Mesenchymal stem cell (in vitro differentiated cells and primary cell): ENCODE measurements at regions not wholly inside any gene's neighbourhood (a gene's known extent, or its start where the extent isn't known, plus 50 kb on each side); places are given as distances from the start of the nearest gene placed in this dataset.
A peak's percentile ranks its signal among the peaks of the same experiment; 100 is the strongest.

ENCODE experiments used
- DNase-seq: peaks from one replicate; pipeline ENCODE4 v3.0.0-alpha.2; 2013
- H2AFZ ChIP-seq: one replicate; pipeline ENCODE4 v1.6.1; 2013; ENCODE audit warnings: low read depth, mild to moderate bottlenecking, control low read depth, inconsistent platforms, low read length, moderate library complexity
- H2AK5ac ChIP-seq: 2 replicates; pipeline ENCODE4 v1.6.1; 2013; ENCODE audit warnings: low read length, moderate library complexity, mild to moderate bottlenecking, inconsistent platforms; ENCODE audit not compliant: severe bottlenecking
- H2BK120ac ChIP-seq: one replicate; pipeline ENCODE4 v1.6.1; 2013; ENCODE audit warnings: low read depth, mild to moderate bottlenecking, inconsistent platforms, low read length, moderate library complexity
- H2BK12ac ChIP-seq, 2 experiments: one replicate each; pipeline ENCODE4 v1.6.1; 2013; ENCODE audit warnings: inconsistent platforms in 2 of 2, low read length in 2 of 2, mild to moderate bottlenecking in 2 of 2, moderate library complexity in 2 of 2, control low read depth in 1 of 2
- H2BK15ac ChIP-seq: one replicate; pipeline ENCODE4 v1.6.1; 2013; ENCODE audit warnings: mild to moderate bottlenecking, low read depth, inconsistent platforms; ENCODE audit not compliant: poor library complexity, severe bottlenecking
- H2BK5ac ChIP-seq: 2 replicates; pipeline ENCODE4 v1.6.1; 2013; ENCODE audit warnings: low read depth, mild to moderate bottlenecking, low read length, control low read depth, inconsistent platforms; ENCODE audit not compliant: poor library complexity, severe bottlenecking
- H3K14ac ChIP-seq, 2 experiments: one replicate each; pipeline ENCODE4 v1.6.1; 2013; ENCODE audit warnings: inconsistent platforms in 2 of 2, low read length in 2 of 2, control low read depth in 1 of 2, mild to moderate bottlenecking in 1 of 2, moderate library complexity in 1 of 2
- H3K18ac ChIP-seq, 2 experiments: one replicate each; pipeline ENCODE4 v1.6.1; 2013; ENCODE audit warnings: inconsistent platforms in 2 of 2, low read length in 2 of 2, control low read depth in 1 of 2, low read depth in 1 of 2, mild to moderate bottlenecking in 1 of 2
- H3K23ac ChIP-seq, 2 experiments: one replicate each; pipeline ENCODE4 v1.6.1; 2013; ENCODE audit warnings: inconsistent platforms in 2 of 2, low read length in 2 of 2, mild to moderate bottlenecking in 2 of 2, moderate library complexity in 2 of 2, control low read depth in 1 of 2
- H3K27ac ChIP-seq: 2 replicates; pipeline ENCODE4 v1.5.1; 2013; ENCODE audit warnings: mild to moderate bottlenecking, moderate library complexity, low read length, control low read depth, inconsistent platforms; ENCODE audit not compliant: poor library complexity, severe bottlenecking
- H3K27me3 ChIP-seq, 2 experiments: 2 replicates each; pipeline versions ENCODE4 v1.6.1 to v1.7.0; 2013; ENCODE audit warnings: low read length in 2 of 2, mild to moderate bottlenecking in 2 of 2, moderate library complexity in 2 of 2, control low read depth in 1 of 2, inconsistent platforms in 1 of 2; ENCODE audit not compliant: control insufficient read depth in 1 of 2, insufficient read depth in 1 of 2
- H3K36me3 ChIP-seq, 2 experiments: 2 replicates each; pipeline versions ENCODE4 v1.6.1 to v1.7.0; 2013; ENCODE audit warnings: low read length in 2 of 2, control low read depth in 1 of 2, inconsistent platforms in 1 of 2, low read depth in 1 of 2, mild to moderate bottlenecking in 1 of 2; ENCODE audit not compliant: insufficient read depth in 2 of 2, control insufficient read depth in 1 of 2
- H3K4ac ChIP-seq, 2 experiments: one replicate each; pipeline ENCODE4 v1.6.1; 2013; ENCODE audit warnings: inconsistent platforms in 2 of 2, low read length in 2 of 2, mild to moderate bottlenecking in 2 of 2, moderate library complexity in 2 of 2, control low read depth in 1 of 2, low read depth in 1 of 2
- H3K4me1 ChIP-seq: 2 replicates; pipeline ENCODE4 v1.6.1; 2013; ENCODE audit warnings: low read depth, low read length, control low read depth; ENCODE audit not compliant: control insufficient read depth, insufficient read depth
- H3K4me2 ChIP-seq: 2 replicates; pipeline ENCODE4 v1.6.1; 2013; ENCODE audit warnings: low read length, mild to moderate bottlenecking, inconsistent platforms; ENCODE audit not compliant: poor library complexity, severe bottlenecking
- H3K4me3 ChIP-seq, 2 experiments: 2 replicates each; pipeline versions ENCODE4 v1.5.1 to v1.7.0; 2013; ENCODE audit warnings: low read length in 2 of 2, mild to moderate bottlenecking in 2 of 2, control low read depth in 1 of 2, low read depth in 1 of 2; ENCODE audit not compliant: insufficient read depth in 1 of 2
- H3K79me1 ChIP-seq: replicated peaks from 2 replicates; pipeline ENCODE4 v1.6.1; 2013; ENCODE audit warnings: mild to moderate bottlenecking, control low read depth, low read length, inconsistent platforms; ENCODE audit not compliant: poor library complexity, severe bottlenecking
- H3K9ac ChIP-seq: 2 replicates; pipeline ENCODE4 v1.7.0; 2013; ENCODE audit warnings: mild to moderate bottlenecking, low read length, moderate library complexity
- H3K9me3 ChIP-seq: 2 replicates; pipeline ENCODE4 v1.7.0; 2013; ENCODE audit warnings: mild to moderate bottlenecking, low read length; ENCODE audit not compliant: control insufficient read depth
- H4K8ac ChIP-seq: one replicate; pipeline ENCODE4 v1.6.1; 2013; ENCODE audit warnings: inconsistent platforms, mild to moderate bottlenecking, low read length, moderate library complexity
- H4K91ac ChIP-seq: one replicate; pipeline ENCODE4 v1.6.1; 2013; ENCODE audit warnings: mild to moderate bottlenecking, low read length, inconsistent platforms
- WGBS: methylation state at CpG from one replicate; pipeline ENCODE4 v1.1.7; 2013; ENCODE audit warnings: mixed read lengths; 5-methylcytosine and 5-hydroxymethylcytosine counted together

DNA sequence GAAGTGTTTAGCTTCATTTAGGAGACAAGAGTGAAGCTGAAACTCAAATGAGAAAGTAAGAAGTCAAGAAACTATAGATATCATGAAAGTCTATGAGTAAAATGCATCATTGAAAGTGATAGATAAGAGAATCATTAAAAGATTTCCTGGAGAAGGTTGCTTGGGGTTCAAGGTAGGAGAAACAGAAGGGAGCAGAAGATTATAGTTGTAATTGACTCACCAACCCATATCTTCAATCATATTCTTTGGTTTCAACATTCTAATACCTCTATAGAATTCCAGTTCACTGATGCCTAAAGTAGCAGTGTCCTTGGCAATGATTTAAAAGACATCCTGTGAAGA, 365.7 kb upstream of the RIOK2 start:
- Histone ChIP-seq H3K36me3 (no peaks in the 10 kb centered on the region), H3K27ac (no peak overlapping the region), H4K91ac (no peak overlapping the region), H2AFZ (no peak overlapping the region), H3K9me3 (no peaks in the 10 kb centered on the region), H3K4me2 (no peak overlapping the region), H4K8ac (no peak overlapping the region), H2BK12ac (no peak overlapping the region), H3K4me3 (no peak overlapping the region), H2BK15ac (no peak overlapping the region), H3K18ac (no peak overlapping the region), H3K4ac (no peak overlapping the region), H3K23ac (no peak overlapping the region), H3K27me3 (no peaks in the 10 kb centered on the region), H2AK5ac (no peak overlapping the region), H3K14ac (no peak overlapping the region), H3K4me1 (peaks cover 2% of the 10 kb centered on the region), H2BK120ac (no peak overlapping the region), H3K79me1 (no peaks in the 10 kb centered on the region), H3K9ac (no peak overlapping the region), H2BK5ac (no peak overlapping the region)
- no peak for DNase-seq

DNA sequence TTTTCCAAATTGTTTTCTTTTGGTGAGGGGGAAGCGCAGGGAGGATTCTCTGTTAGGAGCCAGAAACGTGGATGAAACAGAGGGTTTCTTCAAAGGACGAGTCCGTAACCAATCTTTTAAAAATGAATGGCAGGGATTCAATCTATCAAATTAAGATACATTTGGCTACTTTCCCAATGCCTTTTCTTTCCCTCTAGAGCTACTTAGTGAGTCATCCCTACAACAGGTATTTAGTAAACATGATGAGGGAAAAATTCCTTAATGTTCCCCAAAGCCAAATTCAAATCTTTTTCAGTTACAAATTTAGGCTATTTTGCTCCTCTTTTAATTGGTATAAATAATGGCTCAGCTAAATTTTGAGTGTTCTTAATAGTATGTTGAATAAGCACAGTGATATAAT, 366.4 kb upstream of the RIOK2 start:
- H3K4ac ChIP-seq = no peak overlapping the region
- H3K36me3 ChIP-seq = no peaks in the 10 kb centered on the region
- no peak overlapping the region for H3K27ac ChIP-seq
- no peak overlapping the region for H4K8ac ChIP-seq
- no peak overlapping the region for H3K18ac ChIP-seq
- no peak overlapping the region for H2BK15ac ChIP-seq
- H3K9ac ChIP-seq = no peak overlapping the region
- no peak overlapping the region for H2BK120ac ChIP-seq
- peaks cover 2% of the 10 kb centered on the region for H3K4me1 ChIP-seq
- no peak overlapping the region for H2BK12ac ChIP-seq
- no peak overlapping the region for H3K14ac ChIP-seq
- H2AK5ac ChIP-seq = no peak overlapping the region
- no peak overlapping the region for H3K23ac ChIP-seq
- no peak overlapping the region for H3K4me2 ChIP-seq
- no peak for DNase-seq
- H3K4me3 ChIP-seq = no peak overlapping the region
- no peaks in the 10 kb centered on the region for H3K27me3 ChIP-seq
- no peaks in the 10 kb centered on the region for H3K9me3 ChIP-seq
- no peak overlapping the region for H4K91ac ChIP-seq
- no peak overlapping the region for H2AFZ ChIP-seq
- no peak overlapping the region for H2BK5ac ChIP-seq
- H3K79me1 ChIP-seq = no peaks in the 10 kb centered on the region
- WGBS = no CpG with 5 or more reads among the region's 4 CpGs

DNA sequence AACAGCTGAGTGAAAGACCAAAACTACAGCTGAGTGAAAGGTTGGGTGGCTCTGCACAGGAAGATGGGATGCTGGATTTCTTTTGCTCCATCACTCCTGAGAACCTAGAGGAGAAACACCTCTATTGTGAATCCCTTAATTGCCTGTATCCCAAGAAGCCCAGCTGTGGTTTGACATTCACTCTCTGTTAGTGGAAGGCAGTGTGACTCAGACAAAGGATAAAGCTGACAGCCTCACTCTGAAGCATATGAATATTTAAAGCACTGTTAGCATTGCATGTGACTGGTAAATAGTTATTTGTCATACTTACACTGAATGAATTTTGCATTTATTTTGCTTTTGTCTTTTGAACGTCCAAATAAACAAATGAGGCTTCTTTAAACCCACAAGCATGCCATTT, 367.1 kb upstream of the RIOK2 start:
- Histone ChIP-seq H3K4ac (no peak overlapping the region), H2BK5ac (no peak overlapping the region), H3K27me3 (no peaks in the 10 kb centered on the region), H3K23ac (no peak overlapping the region), H3K79me1 (no peaks in the 10 kb centered on the region), H3K4me3 (no peak overlapping the region), H3K9me3 (no peaks in the 10 kb centered on the region), H3K18ac (no peak overlapping the region), H2AK5ac (no peak overlapping the region), H2BK15ac (no peak overlapping the region), H2BK120ac (no peak overlapping the region), H3K4me1 (peaks cover 2% of the 10 kb centered on the region), H4K8ac (no peak overlapping the region), H2AFZ (no peak overlapping the region), H3K36me3 (no peaks in the 10 kb centered on the region), H3K14ac (no peak overlapping the region), H2BK12ac (no peak overlapping the region), H4K91ac (no peak overlapping the region), H3K27ac (no peak overlapping the region), H3K4me2 (no peak overlapping the region), H3K9ac (peak overlapping the region; percentile 17)
- DNase-seq = peak; percentile 46
- 0% methylated on average over 1 of the region's 1 CpG for WGBS

DNA sequence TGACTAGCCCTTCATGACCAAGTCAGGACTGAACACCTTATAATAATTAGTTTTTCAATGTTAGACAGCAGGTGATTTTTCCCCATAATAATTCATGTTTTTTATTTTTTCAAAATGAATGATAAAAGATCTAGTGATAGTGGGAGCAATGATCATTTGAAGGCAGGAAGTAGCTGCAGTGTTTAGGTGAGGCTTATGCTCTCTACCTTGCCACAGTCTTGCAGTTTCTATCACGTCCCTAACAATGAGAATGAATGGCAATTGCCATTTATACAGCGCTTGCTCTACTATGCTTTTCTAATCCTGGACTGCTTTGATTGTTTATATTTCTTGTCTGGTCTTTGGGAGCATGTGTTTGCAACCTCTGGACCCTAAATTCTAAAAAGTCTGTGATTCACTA, 367.8 kb upstream of the RIOK2 start:
- H3K9me3 ChIP-seq = no peaks in the 10 kb centered on the region
- no peak overlapping the region for H2AK5ac ChIP-seq
- no peak for DNase-seq
- H3K4me2 ChIP-seq = no peak overlapping the region
- H2AFZ ChIP-seq = no peak overlapping the region
- no peak overlapping the region for H2BK5ac ChIP-seq
- no peak overlapping the region for H4K8ac ChIP-seq
- no peak overlapping the region for H2BK15ac ChIP-seq
- no peaks in the 10 kb centered on the region for H3K79me1 ChIP-seq
- peaks cover 2% of the 10 kb centered on the region for H3K4me1 ChIP-seq
- H3K23ac ChIP-seq = no peak overlapping the region
- no peak overlapping the region for H3K14ac ChIP-seq
- no peak overlapping the region for H2BK120ac ChIP-seq
- H3K4ac ChIP-seq = no peak overlapping the region
- no peak overlapping the region for H4K91ac ChIP-seq
- H3K4me3 ChIP-seq = no peak overlapping the region
- H2BK12ac ChIP-seq = no peak overlapping the region
- WGBS = no CpG with 5 or more reads among the region's 2 CpGs
- H3K27ac ChIP-seq = no peak overlapping the region
- H3K27me3 ChIP-seq = no peaks in the 10 kb centered on the region
- H3K36me3 ChIP-seq = no peaks in the 10 kb centered on the region
- H3K18ac ChIP-seq = no peak overlapping the region
- no peak overlapping the region for H3K9ac ChIP-seq
